Loucy (cell line): ENCODE measurements at regions not wholly inside any gene's neighbourhood (a gene's known extent, or its start where the extent isn't known, plus 50 kb on each side); places are given as distances from the start of the nearest gene placed in this dataset.

Source experiments
- H2AFZ ChIP-seq: fragments of 200-600 bp; sonication (generic); 2 replicates; pipeline ENCODE4 v1.6.0; 2016; ENCODE audit warnings: antibody characterized with exemption, mild to moderate bottlenecking, low read length, moderate library complexity
- H3F3A ChIP-seq: fragments of 200-600 bp; 2 replicates; pipeline ENCODE4 v1.6.0; 2016; ENCODE audit warnings: antibody characterized with exemption, low read depth, mild to moderate bottlenecking
- H3K27me3 ChIP-seq: fragments of 200-600 bp; sonication (generic); 2 replicates; pipeline ENCODE4 v1.6.1; 2014; ENCODE audit warnings: low read length, mild to moderate bottlenecking; ENCODE audit not compliant: insufficient read depth, poor library complexity, severe bottlenecking
- H3K36me3 ChIP-seq: fragments of 200-600 bp; sonication (generic); 2 replicates; pipeline ENCODE4 v1.6.1; 2016; ENCODE audit warnings: low read length; ENCODE audit not compliant: insufficient read depth
- H3K4me1 ChIP-seq: fragments of 200-600 bp; sonication (generic); 2 replicates; pipeline ENCODE4 v1.5.1; 2014; ENCODE audit warnings: low read length, mild to moderate bottlenecking; ENCODE audit not compliant: insufficient read depth, poor library complexity, severe bottlenecking
- H3K4me2 ChIP-seq: fragments of 200-600 bp; sonication (generic); 2 replicates; pipeline ENCODE4 v1.6.0; 2014; ENCODE audit warnings: antibody characterized with exemption, low read length, low read depth, mild to moderate bottlenecking; ENCODE audit not compliant: poor library complexity, severe bottlenecking
- H3K4me3 ChIP-seq: fragments of 200-600 bp; sonication (generic); 2 replicates; pipeline ENCODE4 v1.5.1; 2014; ENCODE audit warnings: low read length, mild to moderate bottlenecking, mixed read lengths; ENCODE audit not compliant: poor library complexity, severe bottlenecking
- H3K79me2 ChIP-seq: fragments of 200-600 bp; sonication (generic); 2 replicates; pipeline ENCODE4 v1.6.1; 2014; ENCODE audit warnings: low read length; ENCODE audit not compliant: insufficient read depth
- H3K9ac ChIP-seq: fragments of 200-600 bp; sonication (generic); 2 replicates; pipeline ENCODE4 v1.6.0; 2014; ENCODE audit warnings: mild to moderate bottlenecking, low read depth, low read length, moderate library complexity; ENCODE audit not compliant: poor library complexity, severe bottlenecking
- H3K9me2 ChIP-seq: fragments of 200-600 bp; sonication (generic); replicated peaks from 2 replicates; pipeline ENCODE4 v1.6.1; 2016; ENCODE audit warnings: low read depth, low read length, mixed read lengths
- H3K9me3 ChIP-seq: fragments of 200-600 bp; sonication (generic); 2 replicates; pipeline ENCODE4 v1.6.1; 2014; ENCODE audit warnings: mild to moderate bottlenecking, antibody characterized with exemption, low read length, low read depth; ENCODE audit not compliant: insufficient read depth
- H4K20me1 ChIP-seq: fragments of 200-600 bp; sonication (generic); 2 replicates; pipeline ENCODE4 v1.6.0; 2014; ENCODE audit warnings: antibody characterized with exemption, low read length, mild to moderate bottlenecking; ENCODE audit not compliant: insufficient read depth, poor library complexity, severe bottlenecking
- CTCF ChIP-seq: fragments of 200-600 bp; sonication (generic); conservative IDR thresholded peaks from 2 replicates; pipeline ENCODE4 v1.5.1; 2014; ENCODE audit warnings: mild to moderate bottlenecking, antibody characterized with exemption, low read length
- EZH2phosphoT487 ChIP-seq: fragments of 200-600 bp; IDR thresholded peaks from 2 replicates; pipeline ENCODE4 v1.6.1; 2018; ENCODE audit warnings: antibody characterized with exemption, mild to moderate bottlenecking, moderate library complexity, borderline replicate concordance

- H3K4me3 ChIP-seq, result no peak overlapping the region
- no peak overlapping the region for H3K4me2 ChIP-seq
- H3K9ac ChIP-seq, result no peak overlapping the region
- H3K79me2 ChIP-seq, result no peaks in the 10 kb centered on the region
- H3F3A ChIP-seq, result no peaks in the 10 kb centered on the region
- no peaks in the 10 kb centered on the region for H3K36me3 ChIP-seq
- no peaks in the 10 kb centered on the region for H3K9me2 ChIP-seq
- H3K27me3 ChIP-seq, result no peaks in the 10 kb centered on the region
- TF ChIP-seq CTCF (no peak), EZH2phosphoT487 (no peak)
- H3K9me3 ChIP-seq, result no peaks in the 10 kb centered on the region
- H4K20me1 ChIP-seq, result no peaks in the 10 kb centered on the region
- H2AFZ ChIP-seq, result no peak overlapping the region
- no peaks in the 10 kb centered on the region for H3K4me1 ChIP-seq
These were observed 339.1 kb upstream of the API5 start for GRCh38 chr11:42972741-42973140.

- H3K27me3 ChIP-seq, result no peaks in the 10 kb centered on the region
- no peak overlapping the region for H3K4me3 ChIP-seq
- TF ChIP-seq CTCF (no peak), EZH2phosphoT487 (no peak)
These were observed 337.2 kb upstream of the API5 start for GRCh38 chr11:42974510-42975179.

DNA sequence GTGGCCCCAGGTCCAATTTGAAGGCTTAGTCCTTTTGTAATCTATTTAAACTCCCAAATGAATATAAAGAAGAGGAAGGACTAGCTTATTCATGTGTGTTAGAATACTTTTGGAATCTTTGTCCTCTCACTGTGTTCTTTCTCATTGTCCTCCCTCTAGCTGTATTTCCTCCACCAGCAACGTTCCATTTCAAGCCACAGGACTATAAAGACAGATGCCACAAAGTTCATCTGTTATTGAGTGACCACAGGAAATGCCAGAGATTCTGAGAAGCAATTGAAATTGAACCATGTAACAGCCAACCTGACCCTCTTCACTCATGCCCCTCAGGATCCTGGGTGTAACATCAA is 336.6 kb upstream of the API5 start:
- no peaks in the 10 kb centered on the region for H3K9me3 ChIP-seq
- H3K9me2 ChIP-seq, result no peaks in the 10 kb centered on the region
- H2AFZ ChIP-seq, result no peak overlapping the region
- no peak overlapping the region for H3K4me2 ChIP-seq
- H3K4me3 ChIP-seq, result no peak overlapping the region
- no peaks in the 10 kb centered on the region for H3F3A ChIP-seq
- no peaks in the 10 kb centered on the region for H3K4me1 ChIP-seq
- no peak overlapping the region for H3K9ac ChIP-seq
- H3K27me3 ChIP-seq, result no peaks in the 10 kb centered on the region
- TF ChIP-seq CTCF (no peak), EZH2phosphoT487 (no peak)
- H4K20me1 ChIP-seq, result no peaks in the 10 kb centered on the region
- H3K79me2 ChIP-seq, result no peaks in the 10 kb centered on the region
- no peaks in the 10 kb centered on the region for H3K36me3 ChIP-seq

More at GRCh38 chr11:42974510-42975179, 337.2 kb upstream of the API5 start:
- Histone ChIP-seq H2AFZ (no peak overlapping the region), H3K36me3 (no peaks in the 10 kb centered on the region), H3K4me1 (no peaks in the 10 kb centered on the region), H3K9me2 (no peaks in the 10 kb centered on the region), H4K20me1 (no peaks in the 10 kb centered on the region), H3K9ac (no peak overlapping the region), H3K4me2 (no peak overlapping the region), H3F3A (no peaks in the 10 kb centered on the region), H3K9me3 (no peaks in the 10 kb centered on the region), H3K79me2 (no peaks in the 10 kb centered on the region)
